ENCODE measurements at regions not wholly inside any gene's neighbourhood (a gene's known extent, or its start where the extent isn't known, plus 50 kb on each side); places are given as distances from the start of the nearest gene placed in this dataset.

DNA sequence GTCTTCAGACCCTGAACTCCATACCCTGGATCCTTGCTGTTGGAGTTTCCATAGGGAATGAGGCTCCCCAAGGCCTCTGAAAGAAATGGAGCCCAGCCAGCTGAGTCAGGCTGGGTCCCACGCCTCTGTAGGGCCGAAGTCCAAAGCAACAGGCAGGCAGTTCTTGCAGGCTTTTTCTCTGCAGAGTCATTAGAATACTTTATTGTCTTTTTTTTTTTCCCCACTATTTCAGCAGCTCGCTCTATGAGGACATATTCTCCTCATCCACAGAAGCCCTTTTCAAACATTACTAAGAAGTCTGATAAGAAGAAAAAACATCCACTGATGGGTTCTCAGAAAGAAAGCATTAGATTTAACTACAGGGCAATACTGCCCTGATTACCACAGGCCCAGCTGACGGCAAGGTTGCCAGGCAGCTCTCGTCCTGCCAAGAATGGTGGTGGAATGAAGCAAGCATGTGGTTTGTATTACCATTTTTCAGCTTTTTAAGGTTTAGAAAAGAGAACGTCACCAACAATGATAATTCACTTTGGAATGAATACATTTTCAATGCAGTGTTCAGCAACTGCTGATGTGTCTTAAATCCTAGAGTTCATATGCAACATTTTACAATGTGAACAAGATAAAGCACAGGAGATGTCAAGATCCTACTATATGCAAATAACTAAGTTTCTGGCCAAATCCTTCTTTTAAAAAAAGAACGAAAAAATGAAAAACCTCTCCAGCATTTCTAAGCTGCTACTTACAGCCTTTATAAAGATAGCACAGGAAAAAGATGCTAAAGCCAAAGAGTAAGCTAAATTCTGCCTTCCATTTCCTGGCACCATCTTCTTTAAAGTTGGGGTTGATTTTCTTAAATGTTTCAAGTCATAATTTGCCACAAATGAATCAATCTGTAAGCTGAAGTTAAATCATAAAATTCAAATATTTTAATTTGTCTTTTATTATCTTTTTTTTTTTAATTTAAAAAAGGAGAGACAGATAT is 223.6 kb upstream of the CITED2 start:
- peak; percentile 27 for DNase-seq (ENCODE audit: low spot score)
- Histone ChIP-seq H3K9me3 (ENCODE audit: low read depth, low read length, poor library complexity, severe bottlenecking) (no peaks in the 10 kb centered on the region), H3K27ac (ENCODE audit: low read depth, low read length, poor library complexity, severe bottlenecking) (no peak overlapping the region), H3K27me3 (replicated peaks; ENCODE audit: insufficient read depth, low read depth, low read length, poor library complexity) (no peaks in the 10 kb centered on the region), H3K36me3 (ENCODE audit: insufficient read depth, low read length, poor library complexity, severe bottlenecking) (no peaks in the 10 kb centered on the region), H3K4me1 (ENCODE audit: insufficient read depth, low read length, poor library complexity, severe bottlenecking) (no peaks in the 10 kb centered on the region), H3K4me3 (ENCODE audit: low read depth, low read length, poor library complexity, severe bottlenecking) (no peak overlapping the region)
- no TSS peak for BruUV-seq (replicated peaks)
- ChIA-PET CTCF (no interaction called here), POLR2A (ENCODE audit: low non-redundant PET) (interaction anchor here (0.6 to 0.7 kb wide), 2 partner anchors 11 to 49 kb away, joined by 3 to 6 read pairs; no protein-coding TSS in a partner anchor)
- TF ChIP-seq, protein P1, sequence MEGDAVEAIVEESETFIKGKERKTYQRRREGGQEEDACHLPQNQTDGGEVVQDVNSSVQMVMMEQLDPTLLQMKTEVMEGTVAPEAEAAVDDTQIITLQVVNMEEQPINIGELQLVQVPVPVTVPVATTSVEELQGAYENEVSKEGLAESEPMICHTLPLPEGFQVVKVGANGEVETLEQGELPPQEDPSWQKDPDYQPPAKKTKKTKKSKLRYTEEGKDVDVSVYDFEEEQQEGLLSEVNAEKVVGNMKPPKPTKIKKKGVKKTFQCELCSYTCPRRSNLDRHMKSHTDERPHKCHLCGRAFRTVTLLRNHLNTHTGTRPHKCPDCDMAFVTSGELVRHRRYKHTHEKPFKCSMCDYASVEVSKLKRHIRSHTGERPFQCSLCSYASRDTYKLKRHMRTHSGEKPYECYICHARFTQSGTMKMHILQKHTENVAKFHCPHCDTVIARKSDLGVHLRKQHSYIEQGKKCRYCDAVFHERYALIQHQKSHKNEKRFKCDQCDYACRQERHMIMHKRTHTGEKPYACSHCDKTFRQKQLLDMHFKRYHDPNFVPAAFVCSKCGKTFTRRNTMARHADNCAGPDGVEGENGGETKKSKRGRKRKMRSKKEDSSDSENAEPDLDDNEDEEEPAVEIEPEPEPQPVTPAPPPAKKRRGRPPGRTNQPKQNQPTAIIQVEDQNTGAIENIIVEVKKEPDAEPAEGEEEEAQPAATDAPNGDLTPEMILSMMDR (conservative IDR thresholded peaks at IDR 0.05; ENCODE audit: low read depth, low read length) = no peak
- TF ChIP-seq EZH2 (IDR thresholded peaks at IDR 0.05; ENCODE audit: borderline replicate concordance, low read depth, low read length, poor library complexity, severe bottlenecking) = no peak
- intact Hi-C loops (cut with micrococcal nuclease; ENCODE audit: unreplicated experiment) = no loop called here

DNA sequence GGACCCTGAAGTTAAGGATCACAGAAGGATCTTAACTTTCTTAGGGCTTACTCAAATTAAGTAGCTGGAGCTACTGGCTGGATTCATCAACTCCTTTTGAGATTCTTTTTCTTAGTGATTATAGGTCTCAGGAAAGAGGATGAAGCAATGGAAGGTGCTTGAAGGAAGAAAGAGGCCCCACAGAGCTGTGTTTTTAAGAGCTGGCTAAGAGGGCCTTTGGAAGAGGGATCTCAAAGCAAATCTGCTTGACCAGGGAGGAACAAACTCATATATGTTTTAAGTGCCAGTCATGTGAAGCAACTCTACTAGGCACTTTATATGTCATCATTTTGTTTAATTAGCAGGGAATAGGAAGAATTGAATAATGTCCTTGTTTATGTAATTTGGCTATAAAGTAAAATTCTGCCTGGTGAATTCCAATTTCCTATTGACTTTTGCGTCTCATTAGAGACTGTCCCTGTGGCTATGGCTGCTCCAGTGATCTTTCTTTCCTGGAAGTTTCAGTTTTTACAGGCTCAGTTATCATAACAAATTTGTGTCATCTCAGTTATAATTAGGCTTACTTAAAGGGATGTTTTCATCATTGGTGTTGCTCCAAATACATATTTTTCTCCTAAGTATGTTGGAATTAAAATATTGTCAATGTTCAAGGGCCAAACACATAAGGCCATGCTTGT is 222.8 kb upstream of the CITED2 start:
- H3K4me1 ChIP-seq (ENCODE audit: insufficient read depth, low read length, poor library complexity, severe bottlenecking) = no peaks in the 10 kb centered on the region
- POLR2A ChIA-PET (ENCODE audit: low non-redundant PET) = interaction anchor here (0.6 to 0.7 kb wide), 2 partner anchors 12 to 48 kb away, joined by 3 to 6 read pairs; no protein-coding TSS in a partner anchor
- CTCF ChIA-PET = no interaction called here
- no peaks in the 10 kb centered on the region for H3K9me3 ChIP-seq (ENCODE audit: low read depth, low read length, poor library complexity, severe bottlenecking)
- no peaks in the 10 kb centered on the region for H3K27me3 ChIP-seq (replicated peaks; ENCODE audit: insufficient read depth, low read depth, low read length, poor library complexity)
- no peak overlapping the region for H3K27ac ChIP-seq (ENCODE audit: low read depth, low read length, poor library complexity, severe bottlenecking)
- intact Hi-C loops (cut with micrococcal nuclease; ENCODE audit: unreplicated experiment) = no loop called here
- no peaks in the 10 kb centered on the region for H3K36me3 ChIP-seq (ENCODE audit: insufficient read depth, low read length, poor library complexity, severe bottlenecking)
- BruUV-seq (replicated peaks) = no TSS peak
- H3K4me3 ChIP-seq (ENCODE audit: low read depth, low read length, poor library complexity, severe bottlenecking) = no peak overlapping the region
- TF ChIP-seq, protein P1 (conservative IDR thresholded peaks at IDR 0.05; ENCODE audit: low read depth, low read length) = no peak
- no peak for TF ChIP-seq EZH2 (IDR thresholded peaks at IDR 0.05; ENCODE audit: borderline replicate concordance, low read depth, low read length, poor library complexity, severe bottlenecking)
- no peak for DNase-seq (ENCODE audit: low spot score)

DNA sequence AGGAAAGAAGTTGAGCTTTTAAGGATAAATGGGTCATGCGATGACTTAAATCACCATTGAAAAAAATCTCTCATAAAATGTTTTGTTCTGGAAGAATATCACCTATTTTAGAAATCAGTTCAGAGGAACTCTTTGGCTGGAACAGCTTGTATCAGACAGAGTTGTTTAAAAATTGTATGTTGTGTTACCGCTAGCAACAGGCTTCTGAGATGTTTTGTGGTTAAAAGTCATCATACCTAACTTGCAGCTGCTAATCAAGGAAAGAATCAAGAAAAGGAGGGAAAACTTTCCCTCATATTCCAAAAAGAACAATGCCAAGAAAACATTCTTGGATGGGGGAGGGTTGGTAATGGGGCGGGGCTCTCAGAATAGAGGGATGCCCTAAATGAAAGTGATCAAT is 220.7 kb upstream of the CITED2 start:
- POLR2A ChIA-PET (ENCODE audit: low non-redundant PET) = no interaction called here
- Histone ChIP-seq H3K9me3 (ENCODE audit: low read depth, low read length, poor library complexity, severe bottlenecking) (no peaks in the 10 kb centered on the region), H3K27me3 (replicated peaks; ENCODE audit: insufficient read depth, low read depth, low read length, poor library complexity) (no peaks in the 10 kb centered on the region), H3K4me1 (ENCODE audit: insufficient read depth, low read length, poor library complexity, severe bottlenecking) (no peaks in the 10 kb centered on the region), H3K27ac (ENCODE audit: low read depth, low read length, poor library complexity, severe bottlenecking) (no peak overlapping the region), H3K36me3 (ENCODE audit: insufficient read depth, low read length, poor library complexity, severe bottlenecking) (no peaks in the 10 kb centered on the region), H3K4me3 (ENCODE audit: low read depth, low read length, poor library complexity, severe bottlenecking) (no peak overlapping the region)
- TF ChIP-seq, protein P1 (conservative IDR thresholded peaks at IDR 0.05; ENCODE audit: low read depth, low read length) = no peak
- TF ChIP-seq EZH2 (IDR thresholded peaks at IDR 0.05; ENCODE audit: borderline replicate concordance, low read depth, low read length, poor library complexity, severe bottlenecking) = no peak
- BruUV-seq (replicated peaks) = no TSS peak
- intact Hi-C loops (cut with micrococcal nuclease; ENCODE audit: unreplicated experiment) = no loop called here
- CTCF ChIA-PET = no interaction called here
- DNase-seq (ENCODE audit: low spot score) = no peak

Data from A673 (cell line).